H9 (cell line): ENCODE measurements at regions not wholly inside any gene's neighbourhood (a gene's known extent, or its start where the extent isn't known, plus 50 kb on each side); places are given as distances from the start of the nearest gene placed in this dataset.

Experiments used
- DNase-seq: peaks from one replicate; pipeline ENCODE4 v3.0.0-alpha.2; 2017
- H2AFZ ChIP-seq: one replicate; pipeline ENCODE4 v1.6.1; 2013; ENCODE audit warnings: mild to moderate bottlenecking, low read length, control low read depth, moderate library complexity
- H2AK5ac ChIP-seq: 2 replicates; pipeline ENCODE4 v1.6.1; 2013; ENCODE audit warnings: low read length, control low read depth, mixed read lengths; ENCODE audit not compliant: insufficient read length
- H2BK120ac ChIP-seq: one replicate; pipeline ENCODE4 v1.6.1; 2013; ENCODE audit warnings: low read depth, mild to moderate bottlenecking, low read length, control low read depth, inconsistent platforms; ENCODE audit not compliant: poor library complexity, severe bottlenecking
- H2BK12ac ChIP-seq: 2 replicates; pipeline ENCODE4 v1.6.1; 2013; ENCODE audit warnings: low read length, control low read depth, mixed read lengths, low read depth; ENCODE audit not compliant: insufficient read length
- H2BK15ac ChIP-seq: 2 replicates; pipeline ENCODE4 v1.6.1; 2013; ENCODE audit warnings: low read depth, low read length, control low read depth
- H2BK20ac ChIP-seq: one replicate; pipeline ENCODE4 v1.6.1; 2013; ENCODE audit warnings: low read depth, mild to moderate bottlenecking, low read length, control low read depth, inconsistent platforms; ENCODE audit not compliant: poor library complexity, severe bottlenecking
- H2BK5ac ChIP-seq: 2 replicates; pipeline ENCODE4 v1.6.1; 2013; ENCODE audit warnings: low read length, control low read depth, mixed read lengths; ENCODE audit not compliant: insufficient read length
- H3K14ac ChIP-seq: 2 replicates; pipeline ENCODE4 v1.6.1; 2013; ENCODE audit warnings: low read length, control low read depth; ENCODE audit not compliant: insufficient read depth
- H3K18ac ChIP-seq: 2 replicates; pipeline ENCODE4 v1.6.1; 2013; ENCODE audit warnings: low read depth, mild to moderate bottlenecking, mixed read lengths, low read length, control low read depth; ENCODE audit not compliant: insufficient read length
- H3K23ac ChIP-seq: 2 replicates; pipeline ENCODE4 v1.6.1; 2013; ENCODE audit warnings: low read length, control low read depth, mixed read lengths, low read depth; ENCODE audit not compliant: insufficient read length
- H3K23me2 ChIP-seq: 2 replicates; pipeline ENCODE4 v1.6.1; 2013; ENCODE audit warnings: low read depth, mild to moderate bottlenecking, mixed read lengths, low read length, control low read depth; ENCODE audit not compliant: insufficient read length, poor library complexity, severe bottlenecking
- H3K27ac ChIP-seq: 2 replicates; pipeline ENCODE4 v1.5.1; 2013; ENCODE audit warnings: low read length, control low read depth, mixed read lengths, low read depth; ENCODE audit not compliant: insufficient read length
- H3K27me3 ChIP-seq: 2 replicates; pipeline ENCODE4 v1.6.1; 2013; ENCODE audit warnings: low read length, control low read depth, inconsistent platforms; ENCODE audit not compliant: insufficient read depth
- H3K4ac ChIP-seq: 2 replicates; pipeline ENCODE4 v1.6.1; 2013; ENCODE audit warnings: low read depth, mild to moderate bottlenecking, control low read depth, inconsistent platforms, low read length, moderate library complexity
- H3K4me1 ChIP-seq: 2 replicates; pipeline ENCODE4 v1.6.1; 2013; ENCODE audit warnings: low read length, control low read depth, inconsistent platforms; ENCODE audit not compliant: insufficient read depth
- H3K4me2 ChIP-seq: 2 replicates; pipeline ENCODE4 v1.6.1; 2013; ENCODE audit warnings: low read length, control low read depth, mixed read lengths; ENCODE audit not compliant: insufficient read length, insufficient read depth
- H3K56ac ChIP-seq: 2 replicates; pipeline ENCODE4 v1.6.1; 2013; ENCODE audit warnings: low read depth, mild to moderate bottlenecking, mixed read lengths, low read length, control low read depth; ENCODE audit not compliant: insufficient read length
- H3K79me1 ChIP-seq: 2 replicates; pipeline ENCODE4 v1.6.1; 2013; ENCODE audit warnings: low read depth, mild to moderate bottlenecking, moderate library complexity, low read length, control low read depth, inconsistent platforms; ENCODE audit not compliant: insufficient read depth, poor library complexity, severe bottlenecking
- H3K79me2 ChIP-seq: 2 replicates; pipeline ENCODE4 v1.6.1; 2013; ENCODE audit warnings: low read length, control low read depth, inconsistent platforms; ENCODE audit not compliant: insufficient read depth
- H3K9ac ChIP-seq: 2 replicates; pipeline ENCODE4 v1.6.1; 2013; ENCODE audit warnings: low read length, control low read depth, mixed read lengths; ENCODE audit not compliant: insufficient read length; ENCODE audit errors: extremely low read depth
- H3K9me3 ChIP-seq: one replicate; pipeline ENCODE4 v1.6.1; 2013; ENCODE audit warnings: low read depth, low read length, inconsistent platforms; ENCODE audit not compliant: control insufficient read depth
- H3T11ph ChIP-seq: one replicate; pipeline ENCODE4 v1.6.1; 2013; ENCODE audit warnings: mild to moderate bottlenecking, low read length, control low read depth, inconsistent platforms
- H4K20me1 ChIP-seq: one replicate; pipeline ENCODE4 v1.6.1; 2013; ENCODE audit not compliant: control insufficient read depth, insufficient read length, insufficient read depth
- H4K5ac ChIP-seq: 2 replicates; pipeline ENCODE4 v1.6.1; 2013; ENCODE audit warnings: low read depth, mild to moderate bottlenecking, mixed read lengths, low read length, control low read depth; ENCODE audit not compliant: insufficient read length
- H4K8ac ChIP-seq: replicated peaks from 2 replicates; pipeline ENCODE4 v1.6.1; 2013; ENCODE audit warnings: low read length, control low read depth, mixed read lengths, low read depth; ENCODE audit not compliant: insufficient read length
- H4K91ac ChIP-seq: 2 replicates; pipeline ENCODE4 v1.6.1; 2013; ENCODE audit warnings: low read depth, mild to moderate bottlenecking, moderate library complexity, mixed read lengths, low read length, control low read depth; ENCODE audit not compliant: insufficient read length
- H3K27ac Mint-ChIP-seq, 3 experiments: 2 replicates in 2 of 3; 3 replicates in 1 of 3; pipeline ENCODE4 v1.8.0; 2020 to 2021; ENCODE audit warnings: mixed read lengths in 3 of 3, mild to moderate bottlenecking in 1 of 3, moderate library complexity in 1 of 3
- H3K27me3 Mint-ChIP-seq: 2 replicates; pipeline ENCODE4 v1.8.0; 2021; ENCODE audit warnings: low read depth, mild to moderate bottlenecking, moderate library complexity, mixed read lengths
- H3K36me3 Mint-ChIP-seq, 3 experiments: 2 replicates in 2 of 3; 3 replicates in 1 of 3; pipeline ENCODE4 v1.8.0; 2020 to 2021; ENCODE audit warnings: low read depth in 3 of 3, mixed read lengths in 3 of 3; ENCODE audit not compliant: insufficient read depth in 1 of 3
- H3K4me1 Mint-ChIP-seq, 2 experiments: 2 replicates each; pipeline ENCODE4 v1.8.0; 2020; ENCODE audit warnings: mixed read lengths in 2 of 2
- H3K4me3 Mint-ChIP-seq, 2 experiments: 2 replicates in 1 of 2; 3 replicates in 1 of 2; pipeline ENCODE4 v1.8.0; 2020 to 2021; ENCODE audit warnings: mild to moderate bottlenecking in 2 of 2, mixed read lengths in 2 of 2, moderate library complexity in 1 of 2
- H3K9me3 Mint-ChIP-seq, 2 experiments: 2 replicates in 1 of 2; 3 replicates in 1 of 2; pipeline ENCODE4 v1.8.0; 2020; ENCODE audit warnings: mild to moderate bottlenecking in 2 of 2, mixed read lengths in 2 of 2, moderate library complexity in 1 of 2
- CTCF ChIP-seq: fragments of 200-600 bp; sonication (generic); conservative IDR thresholded peaks from 3 replicates; pipeline ENCODE4 v1.8.0; 2021; ENCODE audit warnings: antibody characterized with exemption, mild to moderate bottlenecking
- WGBS: extraction: QIAGEN DNeasy Blood & Tissue Kit; methylation state at CpG from one replicate; pipeline ENCODE4 v1.1.7; 2013; ENCODE audit warnings: missing lambda C conversion rate, low lambda C conversion rate, mixed read lengths; ENCODE audit not compliant: insufficient read length; ENCODE audit errors: extremely low coverage; 5-methylcytosine and 5-hydroxymethylcytosine counted together

GRCh38 chr7:1364068-1364905 lies 95.0 kb downstream of the MICALL2 start:
- Histone ChIP-seq H3K4me1 (no peaks in the 10 kb centered on the region), H4K20me1 (no peaks in the 10 kb centered on the region), H3K14ac (no peak overlapping the region), H3K56ac (no peak overlapping the region), H3K18ac (no peak overlapping the region), H2BK20ac (no peak overlapping the region), H2BK15ac (no peak overlapping the region), H2AFZ (no peak overlapping the region), H3K9ac (no peak overlapping the region), H4K91ac (no peak overlapping the region), H3K4me2 (no peak overlapping the region), H3K27me3 (no peaks in the 10 kb centered on the region; the same call in 1 of the 2 replicates), H3T11ph (no peak overlapping the region), H3K27ac (no peak overlapping the region), H3K79me2 (no peaks in the 10 kb centered on the region), H4K5ac (no peak overlapping the region), H2BK120ac (no peak overlapping the region), H2BK5ac (no peak overlapping the region), H2BK12ac (no peak overlapping the region), H3K23me2 (no peaks in the 10 kb centered on the region), H2AK5ac (no peak overlapping the region), H4K8ac (no peak overlapping the region), H3K4ac (no peak overlapping the region), H3K23ac (no peak overlapping the region), H3K9me3 (no peaks in the 10 kb centered on the region), H3K79me1 (no peaks in the 10 kb centered on the region)
- no CpG with 5 or more reads among the region's 36 CpGs for WGBS
- Mint-ChIP-seq H3K27me3 (peaks cover 40% of the 10 kb centered on the region), H3K9me3 (peaks cover 0 to 3% of the 10 kb centered on the region in 2 experiments; a peak in 1 of 5 replicates), H3K4me1 (peaks cover 2 to 16% of the 10 kb centered on the region in 2 experiments; a peak in 2 of 4 replicates), H3K4me3 (no peak overlapping the region), H3K36me3 (peaks cover 0 to 2% (median 0%) of the 10 kb centered on the region in 3 experiments; a peak in 1 of 7 replicates), H3K27ac (peak overlapping the region in 1 of 3 experiments; percentile 7; a peak in 1 of 7 replicates)
- TF ChIP-seq CTCF: no peak
- no peak for DNase-seq
